ENCODE measurements at regions not wholly inside any gene's neighbourhood (a gene's known extent, or its start where the extent isn't known, plus 50 kb on each side); places are given as distances from the start of the nearest gene placed in this dataset.

- Histone ChIP-seq H3K79me2 (ENCODE audit: insufficient read depth, low read length) (no peaks in the 10 kb centered on the region), H3K9me3 (ENCODE audit: low read depth, low read length) (peaks cover 4% of the 10 kb centered on the region), H3K27ac (ENCODE audit: low read depth, low read length) (no peak overlapping the region), H4K20me1 (ENCODE audit: insufficient read depth, low read length) (no peaks in the 10 kb centered on the region), H3K4me3 (ENCODE audit: insufficient read depth, low read length) (no peak overlapping the region), H2AFZ (ENCODE audit: low read length) (no peak overlapping the region), H3K27me3 (ENCODE audit: insufficient read depth, low read length) (no peaks in the 10 kb centered on the region), H3K4me1 (ENCODE audit: insufficient read depth, low read length) (no peaks in the 10 kb centered on the region), H3K4me2 (ENCODE audit: insufficient read depth, low read length) (no peak overlapping the region), H3K36me3 (ENCODE audit: insufficient read depth, low read length) (no peaks in the 10 kb centered on the region)
- DNase-seq (ENCODE audit: insufficient read length, low spot score, missing footprints), result no peak
- TF ChIP-seq CTCF (IDR thresholded peaks at IDR 0.05; ENCODE audit: extremely low read depth, low read depth, low read length), result no peak
Observed at GRCh38 chr13:54965881-54966280, 1937.3 kb downstream of the OLFM4 start.

GRCh38 chr13:54972838-54973237, 1944.2 kb downstream of the OLFM4 start:
- H3K4me1 ChIP-seq (ENCODE audit: insufficient read depth, low read length), result no peaks in the 10 kb centered on the region
- H4K20me1 ChIP-seq (ENCODE audit: insufficient read depth, low read length), result no peaks in the 10 kb centered on the region
- H3K9me3 ChIP-seq (ENCODE audit: low read depth, low read length), result peaks cover 4% of the 10 kb centered on the region
- H3K79me2 ChIP-seq (ENCODE audit: insufficient read depth, low read length), result no peaks in the 10 kb centered on the region
- no peaks in the 10 kb centered on the region for H3K36me3 ChIP-seq (ENCODE audit: insufficient read depth, low read length)
- no peak for DNase-seq (ENCODE audit: insufficient read length, low spot score, missing footprints)
- no peaks in the 10 kb centered on the region for H3K27me3 ChIP-seq (ENCODE audit: insufficient read depth, low read length)
- no peak overlapping the region for H3K4me3 ChIP-seq (ENCODE audit: insufficient read depth, low read length)
- no peak for TF ChIP-seq CTCF (IDR thresholded peaks at IDR 0.05; ENCODE audit: extremely low read depth, low read depth, low read length)
- H3K4me2 ChIP-seq (ENCODE audit: insufficient read depth, low read length), result no peak overlapping the region
- H3K27ac ChIP-seq (ENCODE audit: low read depth, low read length), result no peak overlapping the region
- H2AFZ ChIP-seq (ENCODE audit: low read length), result no peak overlapping the region

GRCh38 chr13:54975676-54976075, 1947.1 kb downstream of the OLFM4 start:
- H3K27ac ChIP-seq (ENCODE audit: low read depth, low read length), result no peak overlapping the region
- peaks cover 4% of the 10 kb centered on the region for H3K9me3 ChIP-seq (ENCODE audit: low read depth, low read length)
- H3K36me3 ChIP-seq (ENCODE audit: insufficient read depth, low read length), result no peaks in the 10 kb centered on the region
- TF ChIP-seq CTCF (IDR thresholded peaks at IDR 0.05; ENCODE audit: extremely low read depth, low read depth, low read length), result no peak
- H3K4me1 ChIP-seq (ENCODE audit: insufficient read depth, low read length), result no peaks in the 10 kb centered on the region
- no peaks in the 10 kb centered on the region for H3K27me3 ChIP-seq (ENCODE audit: insufficient read depth, low read length)
- H3K79me2 ChIP-seq (ENCODE audit: insufficient read depth, low read length), result no peaks in the 10 kb centered on the region
- H2AFZ ChIP-seq (ENCODE audit: low read length), result no peak overlapping the region
- no peak for DNase-seq (ENCODE audit: insufficient read length, low spot score, missing footprints)
- no peak overlapping the region for H3K4me3 ChIP-seq (ENCODE audit: insufficient read depth, low read length)
- H3K4me2 ChIP-seq (ENCODE audit: insufficient read depth, low read length), result no peak overlapping the region
- no peaks in the 10 kb centered on the region for H4K20me1 ChIP-seq (ENCODE audit: insufficient read depth, low read length)

- Histone ChIP-seq H3K36me3 (ENCODE audit: insufficient read depth, low read length) (no peaks in the 10 kb centered on the region), H3K27ac (ENCODE audit: low read depth, low read length) (no peak overlapping the region), H3K79me2 (ENCODE audit: insufficient read depth, low read length) (no peaks in the 10 kb centered on the region), H3K4me3 (ENCODE audit: insufficient read depth, low read length) (no peak overlapping the region), H3K27me3 (ENCODE audit: insufficient read depth, low read length) (no peaks in the 10 kb centered on the region), H4K20me1 (ENCODE audit: insufficient read depth, low read length) (no peaks in the 10 kb centered on the region), H3K4me1 (ENCODE audit: insufficient read depth, low read length) (no peaks in the 10 kb centered on the region), H2AFZ (ENCODE audit: low read length) (no peak overlapping the region), H3K4me2 (ENCODE audit: insufficient read depth, low read length) (no peak overlapping the region), H3K9me3 (ENCODE audit: low read depth, low read length) (no peaks in the 10 kb centered on the region)
- TF ChIP-seq CTCF (IDR thresholded peaks at IDR 0.05; ENCODE audit: extremely low read depth, low read depth, low read length), result no peak
- DNase-seq (ENCODE audit: insufficient read length, low spot score, missing footprints), result no peak
Observed at GRCh38 chr13:54980651-54981050, 1952.0 kb downstream of the OLFM4 start.

All from osteoblast (primary cell).